ENCODE measurements at regions not wholly inside any gene's neighbourhood (a gene's known extent, or its start where the extent isn't known, plus 50 kb on each side); places are given as distances from the start of the nearest gene placed in this dataset.

DNA sequence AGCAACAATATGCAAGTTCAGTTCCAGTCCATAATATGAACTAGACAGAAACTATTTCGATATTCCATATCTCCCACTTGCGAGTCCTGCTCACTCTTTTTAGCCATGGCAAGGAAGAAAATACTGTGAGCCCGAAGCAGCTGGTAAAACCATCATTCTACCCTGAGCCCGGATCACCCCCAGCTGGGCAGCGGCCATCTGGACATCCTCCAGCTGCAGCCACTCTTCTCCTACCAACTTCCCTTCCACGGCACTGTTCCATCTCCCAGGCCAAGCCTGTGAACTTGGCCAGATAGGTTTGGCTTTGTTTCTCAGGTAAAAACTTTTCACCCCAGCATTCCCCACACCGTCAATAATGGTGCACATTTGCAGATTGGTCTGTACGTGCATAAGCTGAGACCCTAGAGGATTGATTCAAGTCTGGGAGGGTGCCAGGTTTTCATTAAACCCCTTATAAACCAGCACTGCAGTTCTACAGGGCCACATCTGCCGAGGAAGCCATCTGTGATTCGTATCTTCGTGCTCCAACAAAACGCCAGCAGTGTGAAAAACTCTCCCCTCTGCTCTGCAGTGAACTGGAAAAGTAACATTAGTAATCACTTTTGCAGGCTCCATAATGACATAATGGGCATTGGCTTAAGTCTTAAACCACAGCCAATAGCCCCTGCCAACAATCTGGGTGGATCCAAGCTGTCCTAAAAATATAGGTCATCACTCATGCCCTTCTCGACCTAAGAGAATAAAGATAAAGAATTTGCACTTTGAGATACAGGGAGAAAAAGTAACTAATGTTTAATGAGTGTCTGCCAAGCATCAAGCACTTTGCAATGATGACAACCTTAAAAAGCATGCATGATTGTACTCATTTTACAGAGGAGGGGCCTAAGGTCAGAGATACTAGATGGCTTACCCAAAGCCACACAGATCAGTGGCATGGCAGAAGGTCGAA lies 205.1 kb downstream of the PLPP3 start:
- intact Hi-C loops (cut with DNase I): no loop called here
- Histone ChIP-seq H3K36me3 (no peaks in the 10 kb centered on the region), H3K9me3 (no peaks in the 10 kb centered on the region), H3K4me1 (peaks cover 3 to 45% (median 19%) of the 10 kb centered on the region in 3 donors), H3K4me3 (no peak overlapping the region), H3K27ac (peak overlapping the region in 1 of 4 donors; percentile 6), H3K27me3 (no peaks in the 10 kb centered on the region)
- WGBS, 2 donors: 50 to 64% methylated on average over 11 to 12 of the region's 14 CpGs
- TF ChIP-seq, protein P1, sequence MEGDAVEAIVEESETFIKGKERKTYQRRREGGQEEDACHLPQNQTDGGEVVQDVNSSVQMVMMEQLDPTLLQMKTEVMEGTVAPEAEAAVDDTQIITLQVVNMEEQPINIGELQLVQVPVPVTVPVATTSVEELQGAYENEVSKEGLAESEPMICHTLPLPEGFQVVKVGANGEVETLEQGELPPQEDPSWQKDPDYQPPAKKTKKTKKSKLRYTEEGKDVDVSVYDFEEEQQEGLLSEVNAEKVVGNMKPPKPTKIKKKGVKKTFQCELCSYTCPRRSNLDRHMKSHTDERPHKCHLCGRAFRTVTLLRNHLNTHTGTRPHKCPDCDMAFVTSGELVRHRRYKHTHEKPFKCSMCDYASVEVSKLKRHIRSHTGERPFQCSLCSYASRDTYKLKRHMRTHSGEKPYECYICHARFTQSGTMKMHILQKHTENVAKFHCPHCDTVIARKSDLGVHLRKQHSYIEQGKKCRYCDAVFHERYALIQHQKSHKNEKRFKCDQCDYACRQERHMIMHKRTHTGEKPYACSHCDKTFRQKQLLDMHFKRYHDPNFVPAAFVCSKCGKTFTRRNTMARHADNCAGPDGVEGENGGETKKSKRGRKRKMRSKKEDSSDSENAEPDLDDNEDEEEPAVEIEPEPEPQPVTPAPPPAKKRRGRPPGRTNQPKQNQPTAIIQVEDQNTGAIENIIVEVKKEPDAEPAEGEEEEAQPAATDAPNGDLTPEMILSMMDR (IDR thresholded peaks at IDR 0.05): no peak
- no peak for TF ChIP-seq POLR2A (IDR thresholded peaks at IDR 0.05)
- no peak for DNase-seq

GRCh38 chr1:56370513-56370912 lies 208.8 kb downstream of the PLPP3 start:
- no peak for DNase-seq
- Histone ChIP-seq H3K4me3 (no peak overlapping the region), H3K36me3 (no peaks in the 10 kb centered on the region), H3K27me3 (no peaks in the 10 kb centered on the region), H3K27ac (no peak overlapping the region), H3K9me3 (no peaks in the 10 kb centered on the region), H3K4me1 (peaks cover 3 to 15% (median 6%) of the 10 kb centered on the region in 3 donors)
- WGBS, 2 donors: 94 to 98% methylated on average over 6 of the region's 6 CpGs
- TF ChIP-seq, protein P1 (IDR thresholded peaks at IDR 0.05): no peak
- no peak for TF ChIP-seq POLR2A (IDR thresholded peaks at IDR 0.05)
- intact Hi-C loops (cut with DNase I): no loop called here

DNA sequence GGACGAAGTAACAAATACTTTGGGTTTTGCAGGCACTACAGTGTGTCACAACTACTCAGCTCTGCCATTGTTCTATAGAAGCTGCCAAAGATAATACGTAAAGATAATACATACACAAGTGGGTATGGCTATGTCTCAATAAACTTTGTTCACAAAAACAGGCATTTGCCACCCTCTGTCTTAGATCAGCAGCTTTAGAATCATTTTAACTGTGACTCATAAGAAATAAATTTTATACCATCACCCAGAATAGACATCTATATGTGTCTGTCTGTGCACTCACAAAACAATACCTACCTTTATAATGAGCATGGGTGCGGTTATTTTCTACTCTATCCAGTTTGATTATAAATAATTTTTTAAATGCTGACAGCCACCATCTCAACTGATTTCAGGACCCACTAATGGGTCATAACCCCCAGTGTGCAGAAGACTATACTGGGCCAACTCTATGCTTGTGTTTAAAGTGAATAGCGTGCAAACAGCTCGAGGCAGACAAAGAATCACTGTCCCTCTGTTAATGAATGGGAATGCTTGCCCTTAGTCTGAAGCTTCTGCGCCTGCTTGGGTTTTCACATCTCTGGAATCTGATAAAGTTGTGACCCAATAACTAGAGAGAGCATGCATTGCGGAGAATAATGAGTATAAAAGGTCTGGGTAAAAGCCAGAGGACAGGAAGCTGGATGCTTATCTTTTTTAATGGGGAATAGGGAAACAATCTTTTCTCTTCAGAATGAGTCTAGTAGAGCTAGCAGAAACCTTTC lies 216.2 kb downstream of the PLPP3 start:
- Histone ChIP-seq H3K36me3 (no peaks in the 10 kb centered on the region), H3K4me1 (peaks cover 0 to 3% (median 0%) of the 10 kb centered on the region in 3 donors), H3K27ac (no peak overlapping the region), H3K27me3 (no peaks in the 10 kb centered on the region), H3K9me3 (no peaks in the 10 kb centered on the region), H3K4me3 (no peak overlapping the region)
- TF ChIP-seq, protein P1 (IDR thresholded peaks at IDR 0.05): no peak
- TF ChIP-seq POLR2A (IDR thresholded peaks at IDR 0.05): no peak
- no peak for DNase-seq
- intact Hi-C loops (cut with DNase I): no loop called here
- 85 to 90% methylated on average over 7 of the region's 7 CpGs for WGBS, 2 donors

DNA sequence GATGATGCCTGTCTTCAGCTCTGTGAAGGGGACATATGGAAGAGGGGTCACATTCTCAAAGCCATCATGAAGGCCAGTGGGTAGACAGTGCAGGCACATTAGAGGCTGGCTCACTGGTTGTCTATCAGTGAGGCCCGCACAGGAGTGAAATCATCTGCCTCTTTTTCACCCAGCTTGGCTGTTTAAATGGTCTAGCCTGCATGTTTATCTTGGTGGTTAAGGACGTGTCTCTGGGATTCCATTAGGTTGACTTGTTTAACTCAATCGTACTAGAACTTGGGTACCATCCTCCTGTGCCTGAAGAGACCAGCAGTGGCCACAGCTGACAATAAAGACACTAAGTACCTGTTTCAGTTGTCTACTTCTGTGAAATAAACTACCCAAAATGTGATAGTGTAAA lies 219.3 kb downstream of the PLPP3 start:
- Histone ChIP-seq H3K4me1 (peaks cover 0 to 5% (median 2%) of the 10 kb centered on the region in 3 donors), H3K36me3 (no peaks in the 10 kb centered on the region), H3K27me3 (no peaks in the 10 kb centered on the region), H3K9me3 (no peaks in the 10 kb centered on the region), H3K27ac (no peak overlapping the region), H3K4me3 (no peak overlapping the region)
- TF ChIP-seq, protein P1 (IDR thresholded peaks at IDR 0.05): no peak
- TF ChIP-seq POLR2A (IDR thresholded peaks at IDR 0.05): no peak
- WGBS, 2 donors: 83 to 100% methylated on average over 2 to 3 of the region's 3 CpGs
- DNase-seq: no peak
- intact Hi-C loops (cut with DNase I): no loop called here

- Histone ChIP-seq H3K27ac (no peak overlapping the region), H3K36me3 (no peaks in the 10 kb centered on the region), H3K4me1 (peaks cover 0 to 5% (median 4%) of the 10 kb centered on the region in 3 donors), H3K9me3 (no peaks in the 10 kb centered on the region), H3K4me3 (no peak overlapping the region), H3K27me3 (no peaks in the 10 kb centered on the region)
- WGBS, 2 donors: 60 to 88% methylated on average over 2 of the region's 2 CpGs
- no peak for TF ChIP-seq POLR2A (IDR thresholded peaks at IDR 0.05)
- TF ChIP-seq, protein P1 (IDR thresholded peaks at IDR 0.05): no peak
- DNase-seq: no peak
- intact Hi-C loops (cut with DNase I): no loop called here
Measured at GRCh38 chr1:56359056-56359455, 220.3 kb downstream of the PLPP3 start.
